ENCODE measurements at regions not wholly inside any gene's neighbourhood (a gene's known extent, or its start where the extent isn't known, plus 50 kb on each side); places are given as distances from the start of the nearest gene placed in this dataset.
A peak's percentile ranks its signal among the peaks of the same experiment; 100 is the strongest.

GRCh38 chr2:128979182-128979581 lies 660.5 kb upstream of the HS6ST1 start:
- Histone ChIP-seq H2AFZ (replicated peaks) (peak overlapping the region; percentile 26), H3K79me2 (ENCODE audit: low read depth) (no peaks in the 10 kb centered on the region), H3F3A (ENCODE audit: low read depth) (no peaks in the 10 kb centered on the region), H3K9me3 (ENCODE audit: low read depth) (no peaks in the 10 kb centered on the region), H3K27ac (no peak overlapping the region), H3K27me3 (no peaks in the 10 kb centered on the region), H3K4me1 (no peaks in the 10 kb centered on the region), H3K4me3 (no peak overlapping the region), H3K4me2 (no peak overlapping the region), H4K20me1 (ENCODE audit: low read depth) (no peaks in the 10 kb centered on the region), H3K9ac (no peak overlapping the region), H3K36me3 (no peaks in the 10 kb centered on the region)
- H3K36me3 Mint-ChIP-seq: no peaks in the 10 kb centered on the region
- no peak overlapping the region for H3K27ac Mint-ChIP-seq
- H3K4me1 Mint-ChIP-seq: peaks cover 9% of the 10 kb centered on the region
- H3K4me3 Mint-ChIP-seq: no peak overlapping the region
- TF ChIP-seq EZH2 (IDR thresholded peaks at IDR 0.05): no peak
- no peak for TF ChIP-seq CTCF (IDR thresholded peaks at IDR 0.05)
- no peak for TF ChIP-seq EZH2phosphoT487 (IDR thresholded peaks at IDR 0.05)
- no peak for DNase-seq (ENCODE audit: low spot score)
- no peaks in the 10 kb centered on the region for H3K9me3 Mint-ChIP-seq
- H3K27me3 Mint-ChIP-seq (ENCODE audit: insufficient read depth, low read depth): no peaks in the 10 kb centered on the region

- TF ChIP-seq CTCF (IDR thresholded peaks at IDR 0.05) (no peak), EZH2 (IDR thresholded peaks at IDR 0.05) (no peak), EZH2phosphoT487 (IDR thresholded peaks at IDR 0.05) (no peak)
- H3K27ac ChIP-seq: no peak overlapping the region
- H4K20me1 ChIP-seq (ENCODE audit: low read depth): no peaks in the 10 kb centered on the region
- no peaks in the 10 kb centered on the region for H3K79me2 ChIP-seq (ENCODE audit: low read depth)
- Mint-ChIP-seq H3K36me3 (no peaks in the 10 kb centered on the region), H3K4me1 (peaks cover 12% of the 10 kb centered on the region), H3K27ac (no peak overlapping the region), H3K4me3 (no peak overlapping the region), H3K27me3 (ENCODE audit: insufficient read depth, low read depth) (no peaks in the 10 kb centered on the region), H3K9me3 (no peaks in the 10 kb centered on the region)
- H3K4me2 ChIP-seq: no peak overlapping the region
- no peak overlapping the region for H3K4me3 ChIP-seq
- no peaks in the 10 kb centered on the region for H3K27me3 ChIP-seq
- H3K4me1 ChIP-seq: no peaks in the 10 kb centered on the region
- H3K9ac ChIP-seq: no peak overlapping the region
- H3K36me3 ChIP-seq: no peaks in the 10 kb centered on the region
- H3F3A ChIP-seq (ENCODE audit: low read depth): no peaks in the 10 kb centered on the region
- no peaks in the 10 kb centered on the region for H3K9me3 ChIP-seq (ENCODE audit: low read depth)
- no peak for DNase-seq (ENCODE audit: low spot score)
- no peak overlapping the region for H2AFZ ChIP-seq (replicated peaks)
These were observed 661.8 kb upstream of the HS6ST1 start for GRCh38 chr2:128980475-128980874.

GRCh38 chr2:128981353-128981752 lies 662.7 kb upstream of the HS6ST1 start:
- H4K20me1 ChIP-seq (ENCODE audit: low read depth): no peaks in the 10 kb centered on the region
- no peaks in the 10 kb centered on the region for H3K79me2 ChIP-seq (ENCODE audit: low read depth)
- Mint-ChIP-seq H3K27me3 (ENCODE audit: insufficient read depth, low read depth) (no peaks in the 10 kb centered on the region), H3K4me1 (peaks cover 20% of the 10 kb centered on the region), H3K27ac (no peak overlapping the region), H3K9me3 (no peaks in the 10 kb centered on the region), H3K36me3 (no peaks in the 10 kb centered on the region), H3K4me3 (no peak overlapping the region)
- H3K9ac ChIP-seq: no peak overlapping the region
- H3K4me3 ChIP-seq: no peak overlapping the region
- H3K27ac ChIP-seq: no peak overlapping the region
- no peaks in the 10 kb centered on the region for H3K9me3 ChIP-seq (ENCODE audit: low read depth)
- TF ChIP-seq EZH2 (IDR thresholded peaks at IDR 0.05) (no peak), CTCF (IDR thresholded peaks at IDR 0.05) (no peak), EZH2phosphoT487 (IDR thresholded peaks at IDR 0.05) (no peak)
- no peaks in the 10 kb centered on the region for H3F3A ChIP-seq (ENCODE audit: low read depth)
- no peaks in the 10 kb centered on the region for H3K4me1 ChIP-seq
- no peak overlapping the region for H2AFZ ChIP-seq (replicated peaks)
- no peak for DNase-seq (ENCODE audit: low spot score)
- H3K27me3 ChIP-seq: no peaks in the 10 kb centered on the region
- H3K4me2 ChIP-seq: no peak overlapping the region
- no peaks in the 10 kb centered on the region for H3K36me3 ChIP-seq

DNA sequence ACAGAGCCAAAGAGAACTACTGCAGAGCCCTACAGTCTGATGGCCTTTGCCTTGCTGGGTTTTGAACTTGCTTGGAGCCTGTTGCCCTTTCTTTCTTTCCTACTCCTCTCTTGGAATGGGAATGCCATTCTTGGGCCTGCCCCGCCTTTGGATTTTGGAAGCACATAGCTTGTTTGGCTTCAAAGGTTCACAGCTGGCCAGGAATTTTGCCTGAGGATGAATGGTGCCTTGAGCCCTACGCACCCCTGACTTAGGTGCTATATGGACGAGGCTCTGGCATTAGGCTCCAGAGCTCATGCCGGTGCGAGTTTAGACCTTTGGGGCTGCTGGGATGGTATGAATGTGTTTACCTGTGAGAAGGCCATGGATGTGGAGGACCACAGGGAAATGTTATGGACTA lies 663.3 kb upstream of the HS6ST1 start:
- Mint-ChIP-seq H3K4me3 (no peak overlapping the region), H3K27ac (no peak overlapping the region), H3K9me3 (no peaks in the 10 kb centered on the region), H3K36me3 (no peaks in the 10 kb centered on the region), H3K4me1 (peaks cover 26% of the 10 kb centered on the region), H3K27me3 (ENCODE audit: insufficient read depth, low read depth) (no peaks in the 10 kb centered on the region)
- H3K4me3 ChIP-seq: no peak overlapping the region
- no peak for TF ChIP-seq CTCF (IDR thresholded peaks at IDR 0.05)
- no peak for TF ChIP-seq EZH2phosphoT487 (IDR thresholded peaks at IDR 0.05)
- no peak for TF ChIP-seq EZH2 (IDR thresholded peaks at IDR 0.05)
- H3K4me2 ChIP-seq: no peak overlapping the region
- no peaks in the 10 kb centered on the region for H3K27me3 ChIP-seq
- no peaks in the 10 kb centered on the region for H3K9me3 ChIP-seq (ENCODE audit: low read depth)
- H4K20me1 ChIP-seq (ENCODE audit: low read depth): no peaks in the 10 kb centered on the region
- H3F3A ChIP-seq (ENCODE audit: low read depth): no peaks in the 10 kb centered on the region
- DNase-seq (ENCODE audit: low spot score): no peak
- H2AFZ ChIP-seq (replicated peaks): no peak overlapping the region
- H3K79me2 ChIP-seq (ENCODE audit: low read depth): no peaks in the 10 kb centered on the region
- no peak overlapping the region for H3K9ac ChIP-seq
- no peaks in the 10 kb centered on the region for H3K36me3 ChIP-seq
- H3K4me1 ChIP-seq: no peaks in the 10 kb centered on the region
- H3K27ac ChIP-seq: no peak overlapping the region

Measured in neural progenitor cell (in vitro differentiated cells).